ENCODE measurements at regions not wholly inside any gene's neighbourhood (a gene's known extent, or its start where the extent isn't known, plus 50 kb on each side); places are given as distances from the start of the nearest gene placed in this dataset.

GRCh38 chr2:14137643-14138042 lies 494.9 kb upstream of the LRATD1 start:
- TF ChIP-seq, protein P1, sequence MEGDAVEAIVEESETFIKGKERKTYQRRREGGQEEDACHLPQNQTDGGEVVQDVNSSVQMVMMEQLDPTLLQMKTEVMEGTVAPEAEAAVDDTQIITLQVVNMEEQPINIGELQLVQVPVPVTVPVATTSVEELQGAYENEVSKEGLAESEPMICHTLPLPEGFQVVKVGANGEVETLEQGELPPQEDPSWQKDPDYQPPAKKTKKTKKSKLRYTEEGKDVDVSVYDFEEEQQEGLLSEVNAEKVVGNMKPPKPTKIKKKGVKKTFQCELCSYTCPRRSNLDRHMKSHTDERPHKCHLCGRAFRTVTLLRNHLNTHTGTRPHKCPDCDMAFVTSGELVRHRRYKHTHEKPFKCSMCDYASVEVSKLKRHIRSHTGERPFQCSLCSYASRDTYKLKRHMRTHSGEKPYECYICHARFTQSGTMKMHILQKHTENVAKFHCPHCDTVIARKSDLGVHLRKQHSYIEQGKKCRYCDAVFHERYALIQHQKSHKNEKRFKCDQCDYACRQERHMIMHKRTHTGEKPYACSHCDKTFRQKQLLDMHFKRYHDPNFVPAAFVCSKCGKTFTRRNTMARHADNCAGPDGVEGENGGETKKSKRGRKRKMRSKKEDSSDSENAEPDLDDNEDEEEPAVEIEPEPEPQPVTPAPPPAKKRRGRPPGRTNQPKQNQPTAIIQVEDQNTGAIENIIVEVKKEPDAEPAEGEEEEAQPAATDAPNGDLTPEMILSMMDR (IDR thresholded peaks at IDR 0.05) = peak; percentile 18; the same call in 1 of the 2 replicates
- TF ChIP-seq POLR2AphosphoS5 (IDR thresholded peaks at IDR 0.05; ENCODE audit: low read depth, low read length) (no peak), SIN3A (IDR thresholded peaks at IDR 0.05; ENCODE audit: borderline replicate concordance, insufficient read depth, low read depth, low read length) (no peak), TCF7L2 (IDR thresholded peaks at IDR 0.05; ENCODE audit: low read depth, low read length) (no peak)
- TF ChIP-seq, protein P2, sequence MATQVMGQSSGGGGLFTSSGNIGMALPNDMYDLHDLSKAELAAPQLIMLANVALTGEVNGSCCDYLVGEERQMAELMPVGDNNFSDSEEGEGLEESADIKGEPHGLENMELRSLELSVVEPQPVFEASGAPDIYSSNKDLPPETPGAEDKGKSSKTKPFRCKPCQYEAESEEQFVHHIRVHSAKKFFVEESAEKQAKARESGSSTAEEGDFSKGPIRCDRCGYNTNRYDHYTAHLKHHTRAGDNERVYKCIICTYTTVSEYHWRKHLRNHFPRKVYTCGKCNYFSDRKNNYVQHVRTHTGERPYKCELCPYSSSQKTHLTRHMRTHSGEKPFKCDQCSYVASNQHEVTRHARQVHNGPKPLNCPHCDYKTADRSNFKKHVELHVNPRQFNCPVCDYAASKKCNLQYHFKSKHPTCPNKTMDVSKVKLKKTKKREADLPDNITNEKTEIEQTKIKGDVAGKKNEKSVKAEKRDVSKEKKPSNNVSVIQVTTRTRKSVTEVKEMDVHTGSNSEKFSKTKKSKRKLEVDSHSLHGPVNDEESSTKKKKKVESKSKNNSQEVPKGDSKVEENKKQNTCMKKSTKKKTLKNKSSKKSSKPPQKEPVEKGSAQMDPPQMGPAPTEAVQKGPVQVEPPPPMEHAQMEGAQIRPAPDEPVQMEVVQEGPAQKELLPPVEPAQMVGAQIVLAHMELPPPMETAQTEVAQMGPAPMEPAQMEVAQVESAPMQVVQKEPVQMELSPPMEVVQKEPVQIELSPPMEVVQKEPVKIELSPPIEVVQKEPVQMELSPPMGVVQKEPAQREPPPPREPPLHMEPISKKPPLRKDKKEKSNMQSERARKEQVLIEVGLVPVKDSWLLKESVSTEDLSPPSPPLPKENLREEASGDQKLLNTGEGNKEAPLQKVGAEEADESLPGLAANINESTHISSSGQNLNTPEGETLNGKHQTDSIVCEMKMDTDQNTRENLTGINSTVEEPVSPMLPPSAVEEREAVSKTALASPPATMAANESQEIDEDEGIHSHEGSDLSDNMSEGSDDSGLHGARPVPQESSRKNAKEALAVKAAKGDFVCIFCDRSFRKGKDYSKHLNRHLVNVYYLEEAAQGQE (IDR thresholded peaks at IDR 0.05; ENCODE audit: insufficient read depth in 1 of 2, low read depth in 2 of 2, low read length in 1 of 2) = no peak

Data from Panc1 (cell line).